Esophagus (tissue), 2 donors: ENCODE measurements at regions not wholly inside any gene's neighbourhood (a gene's known extent, or its start where the extent isn't known, plus 50 kb on each side); places are given as distances from the start of the nearest gene placed in this dataset.
"Not testable (repeated sequence)": the region's sequence is repeated elsewhere in the genome, so short reads cannot be mapped to it uniquely, and the experiment has no call there.

Experiments
- H3K27ac ChIP-seq, 2 donors: one replicate each; pipeline ENCODE4 v1.5.1; 2013; ENCODE audit warnings: low read depth in 2 of 2, mild to moderate bottlenecking in 2 of 2, inconsistent platforms in 1 of 2, low read length in 1 of 2, moderate library complexity in 1 of 2
- H3K27me3 ChIP-seq, 2 donors: one replicate each; pipeline ENCODE4 v1.6.1; 2013; ENCODE audit warnings: low read length in 2 of 2, control low read depth in 1 of 2, mild to moderate bottlenecking in 1 of 2; ENCODE audit not compliant: insufficient read depth in 2 of 2, control insufficient read depth in 1 of 2
- H3K36me3 ChIP-seq, 2 donors: one replicate each; pipeline ENCODE4 v1.6.1; 2013; ENCODE audit warnings: low read length in 1 of 2; ENCODE audit not compliant: control insufficient read depth in 2 of 2, insufficient read depth in 2 of 2
- H3K4me1 ChIP-seq, 2 donors: one replicate each; pipeline ENCODE4 v1.6.1; 2013; ENCODE audit warnings: low read length in 1 of 2; ENCODE audit not compliant: control insufficient read depth in 2 of 2, insufficient read depth in 2 of 2
- H3K4me3 ChIP-seq, 2 donors: one replicate each; pipeline ENCODE4 v1.5.1; 2013; ENCODE audit warnings: low read length in 2 of 2, mild to moderate bottlenecking in 2 of 2, low read depth in 1 of 2, moderate library complexity in 1 of 2
- H3K9me3 ChIP-seq, 2 donors: one replicate each; pipeline ENCODE4 v1.6.1; 2013; ENCODE audit warnings: mild to moderate bottlenecking in 2 of 2, low read depth in 1 of 2, low read length in 1 of 2, moderate library complexity in 1 of 2; ENCODE audit not compliant: control insufficient read depth in 2 of 2, insufficient read depth in 1 of 2
- WGBS, 2 donors: extraction: QIAGEN DNeasy Blood & Tissue Kit; methylation state at CpG; one replicate each; pipeline ENCODE4 v1.1.7; 2013; 5-methylcytosine and 5-hydroxymethylcytosine counted together
- donor health status: healthy with polysubstance abuse.
- donor health status: Bipolar disorder and iron deficiency.

- H3K9me3 ChIP-seq, H3K27ac ChIP-seq, H3K4me3 ChIP-seq, H3K27me3 ChIP-seq, H3K36me3 ChIP-seq, H3K4me1 ChIP-seq: not testable (repeated sequence)
- WGBS, 2 donors, result 83 to 94% methylated on average over 2 of the region's 4 CpGs
Observed at GRCh38 chr9:62899666-62900065, 1709.8 kb downstream of the SPATA31A7 start.

GRCh38 chr9:62904061-62904460 lies 1714.2 kb downstream of the SPATA31A7 start:
- H3K36me3 ChIP-seq, H3K4me1 ChIP-seq, H3K27me3 ChIP-seq, H3K9me3 ChIP-seq, H3K27ac ChIP-seq, H3K4me3 ChIP-seq: not testable (repeated sequence)
- 78 to 79% methylated on average over 3 of the region's 3 CpGs for WGBS, 2 donors

DNA sequence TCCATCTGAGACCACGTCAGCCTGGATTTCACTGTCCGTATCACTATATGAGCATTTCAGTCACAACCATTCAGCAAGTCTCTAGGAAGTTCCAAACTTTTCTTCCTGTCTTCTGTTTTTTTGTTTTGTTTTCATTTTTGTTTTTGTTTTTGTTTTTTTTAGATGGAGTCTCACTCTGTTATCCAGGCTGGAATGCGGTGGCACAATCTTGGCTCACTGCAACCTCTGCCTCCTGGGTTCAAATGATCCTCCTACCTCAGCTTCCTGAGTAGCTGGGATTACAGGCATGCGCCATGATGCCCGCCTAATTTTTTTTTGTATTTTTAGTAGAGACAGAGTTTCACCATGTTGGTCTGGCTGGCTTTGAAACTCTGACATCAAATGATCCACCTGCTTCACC lies 1715.9 kb downstream of the SPATA31A7 start:
- not testable (repeated sequence) for H3K27ac ChIP-seq, H3K9me3 ChIP-seq, H3K4me3 ChIP-seq, H3K27me3 ChIP-seq, H3K4me1 ChIP-seq, H3K36me3 ChIP-seq
- WGBS, 2 donors, result 89 to 98% methylated on average over 1 to 2 of the region's 5 CpGs

DNA sequence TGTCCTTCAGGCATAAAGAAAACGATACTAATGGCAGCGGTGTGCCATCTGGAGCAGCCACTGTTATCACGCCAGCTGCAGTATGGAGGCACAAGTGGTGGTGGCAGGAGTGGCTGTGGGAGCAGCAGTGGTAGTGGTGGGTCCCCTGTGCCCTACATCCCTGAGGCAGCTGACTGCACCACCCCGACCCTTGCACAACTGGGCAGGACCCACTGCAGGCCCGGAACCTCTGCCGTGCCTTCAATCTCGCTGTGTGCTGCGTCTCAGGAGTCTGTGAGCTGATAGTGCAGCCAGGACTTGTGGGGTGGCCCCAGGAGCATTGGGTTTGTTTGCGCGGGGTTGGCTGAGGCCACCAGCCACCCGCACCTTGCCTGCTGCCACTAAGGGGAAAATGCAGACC lies 1718.0 kb downstream of the SPATA31A7 start:
- not testable (repeated sequence) for H3K9me3 ChIP-seq, H3K4me1 ChIP-seq, H3K27ac ChIP-seq, H3K36me3 ChIP-seq, H3K4me3 ChIP-seq, H3K27me3 ChIP-seq
- 75 to 87% methylated on average over 5 to 6 of the region's 11 CpGs for WGBS, 2 donors

- H3K36me3 ChIP-seq, H3K27me3 ChIP-seq, H3K27ac ChIP-seq, H3K4me1 ChIP-seq, H3K4me3 ChIP-seq, H3K9me3 ChIP-seq: not testable (repeated sequence)
- 82 to 86% methylated on average over 1 to 3 of the region's 4 CpGs for WGBS, 2 donors
Observed at GRCh38 chr9:62908271-62908670, 1718.4 kb downstream of the SPATA31A7 start.

GRCh38 chr9:62909447-62909846 lies 1719.6 kb downstream of the SPATA31A7 start:
- WGBS, 2 donors, result 85 to 87% methylated on average over 3 to 5 of the region's 8 CpGs
- not testable (repeated sequence) for H3K27ac ChIP-seq, H3K9me3 ChIP-seq, H3K4me3 ChIP-seq, H3K27me3 ChIP-seq, H3K4me1 ChIP-seq, H3K36me3 ChIP-seq

GRCh38 chr9:62912278-62912677 lies 1722.4 kb downstream of the SPATA31A7 start:
- not testable (repeated sequence) for H3K4me3 ChIP-seq, H3K36me3 ChIP-seq
- WGBS, 2 donors, result no CpG with 5 or more reads among the region's 4 CpGs

DNA sequence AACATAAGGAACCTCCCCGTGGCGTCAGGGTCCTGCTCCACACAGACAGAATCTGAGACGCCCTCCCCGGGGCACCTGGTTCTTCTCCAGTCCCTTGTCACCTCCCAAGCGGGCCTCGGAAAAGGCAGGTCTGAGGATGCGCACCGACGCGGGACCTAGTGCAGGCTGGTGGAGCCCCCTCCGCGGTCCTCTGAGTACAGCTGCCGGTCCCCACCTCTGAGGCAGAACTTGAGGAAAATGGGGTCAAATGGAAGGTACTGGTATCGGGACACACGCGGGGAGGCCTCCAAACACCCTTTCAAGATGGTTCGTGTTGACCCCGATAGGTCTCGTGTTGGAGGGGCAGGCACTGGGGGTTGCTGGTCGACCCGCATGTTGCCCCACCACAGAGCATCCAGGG lies 1725.3 kb downstream of the SPATA31A7 start:
- WGBS, 2 donors, result 40 to 49% methylated on average over 10 of the region's 21 CpGs
- not testable (repeated sequence) for H3K27me3 ChIP-seq, H3K4me3 ChIP-seq, H3K4me1 ChIP-seq, H3K36me3 ChIP-seq, H3K27ac ChIP-seq, H3K9me3 ChIP-seq

More at GRCh38 chr9:62912278-62912677, 1722.4 kb downstream of the SPATA31A7 start:
- H3K9me3 ChIP-seq, H3K27ac ChIP-seq, H3K4me1 ChIP-seq, H3K27me3 ChIP-seq: not testable (repeated sequence)

- 3% methylated on average over 14 of the region's 32 CpGs; no CpG with 5 or more reads in 1 of the 2 donors for WGBS, 2 donors
Observed at GRCh38 chr9:62915661-62916060, 1725.8 kb downstream of the SPATA31A7 start.

GRCh38 chr9:62918648-62919385 lies 1729.0 kb downstream of the SPATA31A7 start:
- not testable (repeated sequence) for H3K36me3 ChIP-seq, H3K9me3 ChIP-seq, H3K4me1 ChIP-seq, H3K27ac ChIP-seq, H3K4me3 ChIP-seq, H3K27me3 ChIP-seq
- 90 to 95% methylated on average over 2 to 3 of the region's 3 CpGs for WGBS, 2 donors

More at GRCh38 chr9:62915661-62916060, 1725.8 kb downstream of the SPATA31A7 start:
- not testable (repeated sequence) for H3K27me3 ChIP-seq, H3K4me3 ChIP-seq, H3K36me3 ChIP-seq, H3K27ac ChIP-seq, H3K4me1 ChIP-seq, H3K9me3 ChIP-seq
